GM21381 (cell line): ENCODE measurements at regions not wholly inside any gene's neighbourhood (a gene's known extent, or its start where the extent isn't known, plus 50 kb on each side); places are given as distances from the start of the nearest gene placed in this dataset.
"Not testable (repeated sequence)": the region's sequence is repeated elsewhere in the genome, so short reads cannot be mapped to it uniquely, and the experiment has no call there.

Experiments used
- ATAC-seq: cut with Tn5 transposase; IDR thresholded peaks from one replicate; pipeline ENCODE4 v1.9.1; 2021; ENCODE audit warnings: mild to moderate bottlenecking, moderate library complexity; ENCODE audit not compliant: unreplicated experiment

- not testable (repeated sequence) for ATAC-seq
Measured at GRCh38 chr6:125643967-125644661, 105.3 kb upstream of the HEY2 start.

GRCh38 chr6:125647391-125647790, 102.0 kb upstream of the HEY2 start:
- ATAC-seq = no peak

GRCh38 chr6:125653752-125654151, 95.7 kb upstream of the HEY2 start:
- not testable (repeated sequence) for ATAC-seq

- no peak for ATAC-seq
Measured at GRCh38 chr6:125655511-125655910, 93.9 kb upstream of the HEY2 start.

GRCh38 chr6:125656287-125656870, 93.1 kb upstream of the HEY2 start:
- ATAC-seq = no peak

- no peak for ATAC-seq
Measured at GRCh38 chr6:125658136-125658535, 91.3 kb upstream of the HEY2 start.

GRCh38 chr6:125658759-125659431, 90.5 kb upstream of the HEY2 start:
- ATAC-seq = no peak

- no peak for ATAC-seq
Measured at GRCh38 chr6:125659887-125660286, 89.5 kb upstream of the HEY2 start.

- no peak for ATAC-seq
Measured at GRCh38 chr6:125662296-125662695, 87.1 kb upstream of the HEY2 start.

- no peak for ATAC-seq
Measured at GRCh38 chr6:125665295-125665814, 84.1 kb upstream of the HEY2 start.

GRCh38 chr6:125667326-125667725, 82.1 kb upstream of the HEY2 start:
- ATAC-seq = no peak

- no peak for ATAC-seq
Measured at GRCh38 chr6:125668071-125668470, 81.4 kb upstream of the HEY2 start.

GRCh38 chr6:125670568-125670967, 78.9 kb upstream of the HEY2 start:
- no peak for ATAC-seq

- no peak for ATAC-seq
Measured at GRCh38 chr6:125671323-125671722, 78.1 kb upstream of the HEY2 start.

GRCh38 chr6:125674230-125674629, 75.2 kb upstream of the HEY2 start:
- no peak for ATAC-seq

GRCh38 chr6:125678601-125679000, 70.8 kb upstream of the HEY2 start:
- no peak for ATAC-seq

GRCh38 chr6:125679128-125679527, 70.3 kb upstream of the HEY2 start:
- no peak for ATAC-seq

GRCh38 chr6:125679651-125680050, 69.8 kb upstream of the HEY2 start:
- no peak for ATAC-seq

GRCh38 chr6:125682939-125683338, 66.5 kb upstream of the HEY2 start:
- ATAC-seq = no peak

- no peak for ATAC-seq
Measured at GRCh38 chr6:125688138-125688537, 61.3 kb upstream of the HEY2 start.

- no peak for ATAC-seq
Measured at GRCh38 chr6:125693480-125693879, 56.0 kb upstream of the HEY2 start.

- no peak for ATAC-seq
Measured at GRCh38 chr6:125699591-125699990, 49.8 kb upstream of the HEY2 start.
